Stimulated activated CD8-positive, alpha-beta memory T cell treated with anti-CD3 and anti-CD28 coated beads, Interleukin-4, amount 100 ng/mL, for 4 hours (primary cell): ENCODE measurements at regions not wholly inside any gene's neighbourhood (a gene's known extent, or its start where the extent isn't known, plus 50 kb on each side); places are given as distances from the start of the nearest gene placed in this dataset.
"Not testable (repeated sequence)": the region's sequence is repeated elsewhere in the genome, so short reads cannot be mapped to it uniquely, and the experiment has no call there.

ENCODE experiments used
- DNase-seq, 2 donors: peaks; one replicate each; pipeline ENCODE4 v3.0.0-alpha.2; 2020; ENCODE audit warnings: low read depth in 2 of 2, low spot score in 1 of 2

DNA sequence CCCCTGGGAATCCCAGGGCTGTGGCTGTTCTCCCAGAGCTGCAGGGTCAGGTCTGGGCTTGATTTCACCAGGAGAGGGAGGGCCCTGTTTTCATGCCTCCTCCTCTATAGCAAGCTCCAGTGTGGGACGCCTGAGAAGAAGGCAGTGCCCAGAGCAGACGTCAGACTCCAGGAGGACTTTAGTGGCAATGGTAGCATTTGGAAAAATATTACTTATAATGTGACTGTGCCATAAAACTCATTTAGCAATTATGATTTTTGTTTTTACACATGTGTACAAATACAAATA is 830.2 kb downstream of the TMEM121 start:
- not testable (repeated sequence) for DNase-seq

DNA sequence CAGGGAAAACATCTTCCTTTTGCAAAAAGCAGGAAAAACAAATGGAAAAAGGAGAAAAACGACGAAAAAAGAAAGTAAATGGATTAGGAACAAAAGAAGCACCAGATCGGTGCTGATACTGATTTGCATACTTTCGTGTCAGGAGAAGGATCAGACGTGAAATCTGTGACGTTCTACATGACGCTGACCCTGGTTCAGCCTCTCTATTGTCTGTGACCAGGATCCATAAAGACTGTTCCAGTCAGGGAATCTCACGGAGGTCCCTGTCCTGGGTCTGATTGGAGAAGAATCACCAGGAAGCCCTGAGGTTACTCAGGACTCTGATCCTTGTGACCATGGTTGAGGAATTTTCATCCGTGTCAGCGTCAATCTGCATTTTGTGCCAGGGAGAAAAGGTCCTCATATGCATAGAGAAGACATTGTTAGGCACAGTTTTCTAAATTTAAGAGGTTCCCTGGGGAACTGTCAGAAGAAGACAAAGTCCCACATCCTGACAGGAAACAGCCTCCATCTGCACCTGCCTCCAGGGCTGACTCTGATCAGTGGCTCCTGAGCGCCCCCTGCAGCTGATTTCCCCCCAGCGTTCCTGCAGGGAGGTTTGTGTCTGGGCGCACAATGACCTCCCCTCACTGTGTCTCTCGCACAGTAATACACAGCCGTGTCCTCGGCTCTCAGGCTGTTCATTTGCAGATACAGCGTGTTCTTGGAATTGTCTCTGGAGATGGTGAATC is 832.9 kb downstream of the TMEM121 start:
- DNase-seq: not testable (repeated sequence)

DNA sequence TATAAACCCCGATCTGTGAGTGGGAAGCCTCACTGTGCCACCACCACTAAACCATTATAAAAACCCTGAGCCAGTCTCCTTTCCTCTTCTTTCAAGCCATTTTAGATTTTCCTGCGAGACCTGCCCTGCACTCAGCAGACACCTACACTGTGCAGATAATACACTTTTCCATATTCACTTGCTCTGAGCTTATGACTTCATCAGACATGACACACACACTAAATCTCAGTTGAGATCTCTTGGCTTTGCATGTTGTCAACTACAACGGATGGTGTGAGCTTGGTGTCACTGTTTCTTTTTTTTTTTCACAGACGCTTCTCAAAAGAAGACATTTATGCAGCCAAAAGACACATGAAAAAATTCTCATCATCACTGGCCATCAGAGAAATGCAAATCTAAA is 839.0 kb downstream of the TMEM121 start:
- DNase-seq: not testable (repeated sequence)

DNA sequence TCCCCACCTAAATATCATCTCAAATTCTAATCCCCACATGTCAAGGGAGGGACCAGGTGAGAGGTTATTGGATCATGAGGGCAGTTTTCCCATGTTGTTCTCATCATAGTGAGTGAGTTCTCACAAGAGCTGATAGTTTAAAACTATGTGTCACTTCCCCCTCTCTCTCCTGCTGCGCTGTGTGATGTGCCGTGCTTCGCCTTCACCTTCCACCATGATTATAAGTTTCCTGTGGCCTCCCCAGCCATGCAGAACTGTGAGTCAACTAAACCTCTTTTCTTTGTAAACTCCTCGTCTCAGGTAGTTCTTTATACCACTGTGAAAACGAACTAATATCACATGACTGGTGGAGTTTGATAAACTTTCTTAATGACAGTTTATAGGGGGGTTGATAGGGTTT is 839.5 kb downstream of the TMEM121 start:
- DNase-seq: not testable (repeated sequence)

DNA sequence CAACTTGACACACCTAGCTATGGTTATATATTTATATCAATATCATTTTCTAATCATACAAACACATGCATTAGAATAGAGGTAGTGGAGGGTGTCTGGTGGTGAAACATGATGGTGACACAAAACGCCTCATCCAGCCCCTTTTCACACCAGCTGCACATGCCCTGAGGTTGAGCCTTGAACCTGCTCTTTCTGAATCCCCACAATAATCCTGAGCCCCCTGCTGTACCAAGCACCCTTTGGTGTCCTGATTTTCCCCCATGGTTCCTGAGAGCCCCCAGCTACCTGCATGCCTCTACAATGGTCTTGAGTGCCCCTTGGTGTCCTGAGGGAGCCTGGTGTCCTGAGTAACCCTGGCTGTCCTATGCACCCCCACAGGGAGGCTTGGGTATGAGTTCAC is 840.6 kb downstream of the TMEM121 start:
- DNase-seq: not testable (repeated sequence)

DNA sequence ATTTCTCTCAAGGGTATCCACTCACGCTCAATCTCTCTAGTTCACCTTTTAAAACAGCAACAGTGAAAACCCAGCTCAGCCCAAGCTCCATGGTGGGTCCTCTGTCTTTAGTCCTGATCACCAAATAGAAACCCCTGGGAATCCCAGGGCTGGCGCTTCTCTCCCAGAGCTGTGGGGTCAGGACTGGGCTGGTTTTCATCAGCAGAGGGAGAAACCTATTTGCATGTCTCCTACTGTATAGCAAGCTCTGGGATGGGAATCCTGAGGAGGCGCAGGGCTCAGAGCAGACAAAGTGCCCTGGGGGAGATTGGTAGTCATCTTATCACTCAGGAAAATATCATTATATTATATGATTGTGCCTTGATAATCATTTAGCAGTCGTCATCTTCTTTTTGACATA is 843.1 kb downstream of the TMEM121 start:
- DNase-seq: not testable (repeated sequence)

DNA sequence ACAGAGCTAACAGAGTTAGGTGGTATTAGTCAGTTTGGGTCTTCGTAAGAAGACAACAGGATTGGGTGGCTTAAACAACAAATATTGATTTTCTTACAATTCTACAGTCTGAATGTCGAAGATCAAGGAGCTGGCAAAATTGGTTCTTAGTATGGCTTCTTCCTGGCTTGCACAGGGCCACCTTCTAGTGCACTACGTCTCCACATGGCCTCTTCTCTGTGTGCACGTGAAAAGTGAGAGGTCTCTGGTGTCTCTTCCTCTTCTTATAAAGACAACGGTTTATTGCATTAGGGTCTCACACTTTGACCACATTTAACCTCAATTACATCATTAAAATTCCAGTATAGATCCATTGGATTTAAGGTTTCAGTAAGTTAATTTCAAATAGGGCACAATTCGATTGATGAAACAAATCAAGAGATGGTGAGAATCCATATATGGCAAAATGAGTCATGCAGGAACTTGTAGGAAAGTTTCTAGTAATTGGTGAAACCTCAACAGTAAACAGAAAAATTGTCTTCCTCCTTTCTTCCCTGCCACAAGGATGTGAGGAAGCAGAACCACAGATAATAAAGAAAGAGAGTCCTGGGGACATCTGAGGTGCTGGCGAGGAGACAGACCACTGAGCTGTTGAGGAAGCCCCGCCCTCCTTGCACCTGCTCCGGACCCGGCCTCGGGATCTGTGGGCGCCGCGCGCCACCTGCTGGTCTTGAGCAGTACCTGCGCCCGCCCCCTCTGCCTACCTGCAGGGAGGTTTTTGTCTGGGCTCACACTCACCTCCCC is 846.7 kb downstream of the TMEM121 start:
- peak; percentile 49 to 57 for DNase-seq

DNA sequence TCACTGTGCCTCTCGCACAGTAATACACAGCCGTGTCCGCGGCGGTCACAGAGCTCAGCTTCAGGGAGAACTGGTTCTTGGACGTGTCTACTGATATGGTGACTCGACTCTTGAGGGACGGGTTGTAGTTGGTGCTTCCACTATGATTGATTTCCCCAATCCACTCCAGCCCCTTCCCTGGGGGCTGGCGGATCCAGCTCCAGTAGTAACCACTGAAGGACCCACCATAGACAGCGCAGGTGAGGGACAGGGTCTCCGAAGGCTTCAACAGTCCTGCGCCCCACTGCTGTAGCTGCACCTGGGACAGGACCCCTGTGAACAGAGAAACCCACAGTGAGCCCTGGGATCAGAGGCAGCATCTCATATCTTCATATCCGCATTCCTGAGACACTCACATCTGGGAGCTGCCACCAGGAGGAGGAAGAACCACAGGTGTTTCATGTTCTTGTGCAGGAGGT is 847.3 kb downstream of the TMEM121 start:
- DNase-seq: not testable (repeated sequence)

DNA sequence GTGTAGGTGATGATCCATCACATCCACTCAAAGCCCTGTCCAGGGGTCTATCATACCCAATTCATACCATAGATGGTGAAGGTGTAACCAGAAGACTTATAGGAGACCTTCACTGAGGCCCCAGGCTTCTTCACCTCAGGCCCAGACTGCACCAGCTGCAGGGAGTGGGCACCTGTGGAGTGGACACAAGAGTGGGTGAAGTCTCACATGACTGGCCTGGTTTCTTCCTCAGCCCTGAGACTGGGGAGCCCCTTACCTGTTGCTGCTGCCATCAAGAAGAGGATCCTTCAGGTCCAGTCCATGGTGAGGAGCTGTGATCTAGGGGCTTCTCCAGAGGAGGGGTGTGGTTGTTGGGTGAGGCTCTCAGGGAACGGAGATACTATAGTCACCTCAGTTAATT is 851.0 kb downstream of the TMEM121 start:
- no peak for DNase-seq

DNA sequence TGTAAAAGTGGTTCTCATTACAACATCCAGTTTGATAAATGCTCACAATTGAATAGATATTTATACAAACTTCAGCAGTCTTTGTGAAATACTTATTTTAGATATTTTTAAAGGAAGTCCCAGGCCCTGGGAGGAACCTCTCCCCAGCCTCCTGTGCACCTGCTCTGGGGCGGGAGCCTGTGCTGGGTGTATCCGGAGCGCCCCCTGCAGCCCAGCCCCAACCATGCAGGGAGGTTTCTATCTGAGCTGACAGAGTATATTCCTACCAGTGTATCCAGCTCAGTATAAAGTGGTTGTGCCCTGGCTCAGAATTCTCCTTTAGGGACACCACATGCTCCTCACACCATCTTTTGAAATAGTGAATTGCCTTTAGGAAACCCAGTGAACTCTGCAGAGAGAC is 851.8 kb downstream of the TMEM121 start:
- no peak for DNase-seq

DNA sequence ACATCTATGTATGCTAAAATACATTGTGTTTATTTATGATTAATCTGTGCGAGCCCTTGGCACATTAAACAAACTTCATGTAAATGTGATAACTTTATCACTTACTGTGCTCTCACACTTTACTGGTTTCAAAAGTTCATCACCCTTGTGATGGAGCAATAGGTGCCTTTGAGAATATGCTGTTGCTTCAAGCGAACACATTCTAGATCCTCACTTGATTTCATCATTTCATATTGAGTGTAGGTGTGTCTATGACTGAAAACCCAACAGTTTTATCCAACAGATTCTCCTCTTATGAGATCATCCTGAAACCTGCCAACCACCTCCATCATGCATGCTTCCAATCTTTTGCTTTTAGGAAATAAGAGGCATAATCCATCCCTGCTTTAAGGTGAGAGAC is 854.4 kb downstream of the TMEM121 start:
- DNase-seq: no peak

DNA sequence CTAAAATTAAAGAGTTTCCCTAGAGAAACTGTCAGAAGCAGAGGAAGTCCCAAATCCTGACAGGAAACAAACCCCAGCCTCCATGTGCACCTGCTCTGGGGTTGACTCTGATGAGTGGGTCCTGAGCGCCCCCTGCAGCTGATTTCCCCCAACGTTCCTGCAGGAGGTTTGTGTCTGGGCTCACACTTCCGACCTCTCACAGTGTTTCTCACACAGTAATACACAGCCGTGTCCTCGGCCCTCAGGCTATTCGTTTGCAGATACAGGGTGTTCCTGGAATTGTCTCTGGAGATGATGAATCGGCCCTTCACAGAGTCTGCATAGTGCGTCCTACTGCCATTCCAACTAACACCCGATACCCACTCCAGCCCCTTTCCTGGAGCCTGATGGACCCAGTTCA is 862.8 kb downstream of the TMEM121 start:
- DNase-seq: not testable (repeated sequence)

DNA sequence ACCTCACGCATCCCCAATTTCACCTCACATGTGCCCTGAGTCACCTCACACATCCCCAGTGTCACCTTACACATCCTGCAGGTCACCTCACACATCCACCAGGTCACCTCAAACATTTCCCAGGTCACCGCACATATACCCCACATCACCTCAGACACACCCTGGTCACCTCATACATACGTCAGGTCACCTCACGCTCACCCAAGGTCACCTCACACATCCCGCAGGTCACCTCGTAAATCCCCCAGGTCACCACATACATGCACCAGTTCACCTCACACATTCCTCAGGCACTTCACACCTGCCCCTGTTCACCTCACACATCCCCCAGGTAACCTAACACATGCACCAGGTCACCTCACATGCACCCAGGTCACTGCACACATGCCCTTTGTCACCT is 864.0 kb downstream of the TMEM121 start:
- DNase-seq: no peak

DNA sequence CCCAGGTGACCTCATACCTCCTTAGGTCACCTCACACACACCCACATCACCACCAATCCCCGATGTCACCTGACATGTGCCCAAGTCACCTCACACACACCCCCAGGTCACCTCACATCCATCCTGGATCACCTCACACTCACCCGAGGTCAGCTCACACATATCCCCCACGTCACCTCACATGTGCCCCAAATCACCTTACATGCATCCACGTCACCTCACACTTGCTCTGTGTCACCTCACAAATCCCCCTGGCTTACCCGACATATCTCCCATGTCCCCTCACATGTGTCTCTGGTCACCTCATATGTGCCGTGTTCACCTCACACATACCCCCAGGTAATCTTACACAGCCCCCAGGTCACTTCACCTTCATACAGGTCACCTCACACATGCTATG is 864.6 kb downstream of the TMEM121 start:
- no peak for DNase-seq

DNA sequence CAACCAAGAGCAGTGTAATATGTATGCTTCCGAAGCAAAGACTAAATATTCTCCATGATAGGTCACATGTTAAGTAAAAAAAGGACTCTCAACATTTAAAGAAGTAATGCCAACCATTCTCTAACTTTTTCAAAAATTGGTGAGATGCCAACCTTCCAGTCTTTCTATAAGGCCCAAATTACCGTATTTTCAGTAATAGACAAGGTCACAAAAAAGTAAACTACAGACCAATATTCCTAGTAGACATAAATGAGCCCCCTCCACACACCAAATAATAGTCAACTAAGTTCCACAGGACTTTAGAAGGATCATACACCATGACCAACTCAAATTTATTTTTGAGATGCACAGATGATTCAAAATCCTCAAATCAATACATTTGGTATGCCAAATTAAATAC is 867.4 kb downstream of the TMEM121 start:
- no peak for DNase-seq

DNA sequence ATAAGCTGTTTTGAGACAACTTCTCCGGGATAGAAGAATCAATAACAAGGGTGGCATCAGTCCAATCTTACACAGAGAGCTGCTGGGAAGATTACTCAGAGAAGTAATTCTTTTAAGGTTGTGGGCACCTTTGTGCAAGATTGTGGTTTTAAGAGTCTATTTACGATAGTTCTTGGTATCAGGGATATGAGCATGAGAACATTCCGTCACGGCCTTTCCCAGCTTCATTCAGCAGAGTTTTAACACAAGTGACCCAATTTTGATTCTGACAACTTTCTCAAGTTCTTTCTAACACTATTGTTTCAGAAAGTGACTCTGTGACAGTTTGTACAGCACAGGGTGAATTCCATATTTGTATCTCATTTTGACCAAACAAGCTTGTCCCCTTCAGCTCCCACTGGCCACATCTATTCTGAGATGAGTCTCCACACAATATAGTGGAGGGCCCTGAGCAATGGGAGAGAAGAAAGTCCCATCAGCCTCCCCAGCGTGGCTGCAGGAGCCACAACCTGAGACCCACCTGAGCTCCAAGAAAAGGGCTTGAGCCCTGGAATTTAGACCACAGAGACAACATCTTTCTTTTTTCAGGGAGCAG is 869.2 kb downstream of the TMEM121 start:
- DNase-seq: no peak

DNA sequence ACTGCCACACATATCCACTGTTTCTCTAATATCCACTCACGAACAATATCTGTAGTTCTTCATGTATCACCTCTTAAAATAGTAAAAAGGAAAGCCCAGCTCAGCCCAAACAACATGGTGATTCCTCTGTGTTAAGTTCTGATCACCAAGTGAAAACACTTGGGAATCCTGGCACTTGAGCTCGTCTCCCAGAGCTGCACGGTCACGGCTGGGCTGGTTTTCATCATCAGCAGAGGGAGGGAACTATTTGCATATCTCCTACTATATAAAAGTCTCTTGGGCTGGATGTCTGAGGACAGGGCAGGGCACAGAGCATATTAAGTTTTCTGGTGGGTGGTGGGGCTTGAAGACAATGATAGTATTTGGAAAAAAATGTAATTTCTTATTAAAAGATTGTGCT is 870.6 kb downstream of the TMEM121 start:
- DNase-seq: no peak

DNA sequence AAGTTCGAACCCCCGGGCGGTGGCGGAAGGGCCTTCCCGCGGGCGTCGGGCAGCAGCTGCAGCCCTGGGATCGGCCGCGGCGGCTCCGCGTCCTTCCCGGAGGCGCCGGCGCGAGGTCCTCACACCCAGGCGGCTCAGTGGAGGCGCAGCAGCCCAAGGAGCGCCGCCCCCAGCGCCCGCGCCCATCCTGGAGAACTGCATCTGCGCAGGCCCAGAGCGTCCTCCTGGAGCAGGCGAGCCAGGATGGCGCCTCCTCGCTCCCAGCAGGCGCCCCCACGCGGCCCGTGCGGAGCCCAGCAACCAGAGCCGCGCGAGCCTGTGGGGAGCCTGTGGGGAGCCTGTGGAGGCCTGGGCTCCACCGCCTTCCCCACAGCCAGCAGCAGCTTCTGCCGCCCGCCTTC is 872.5 kb downstream of the TMEM121 start:
- DNase-seq: not testable (repeated sequence)

DNA sequence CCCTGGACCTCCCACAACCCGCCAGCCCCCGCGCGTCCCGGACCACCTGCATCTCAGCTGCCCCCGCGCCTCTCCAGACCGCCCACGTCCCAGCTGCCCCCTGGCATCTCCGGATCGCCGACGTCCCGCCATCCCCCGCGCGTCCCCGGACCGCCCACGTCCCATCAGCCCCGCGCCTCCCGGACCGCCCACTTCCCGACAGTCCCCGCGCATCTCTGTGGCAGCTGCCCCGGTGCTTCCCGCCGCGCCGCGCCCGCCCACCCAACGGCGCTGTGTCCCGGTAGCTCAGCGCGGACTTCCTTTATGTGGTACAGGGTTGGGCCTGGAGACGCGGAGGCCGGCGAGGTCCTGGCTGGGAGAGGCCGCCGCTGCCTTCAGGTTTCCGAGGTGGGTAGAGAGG is 874.9 kb downstream of the TMEM121 start:
- DNase-seq: not testable (repeated sequence)

DNA sequence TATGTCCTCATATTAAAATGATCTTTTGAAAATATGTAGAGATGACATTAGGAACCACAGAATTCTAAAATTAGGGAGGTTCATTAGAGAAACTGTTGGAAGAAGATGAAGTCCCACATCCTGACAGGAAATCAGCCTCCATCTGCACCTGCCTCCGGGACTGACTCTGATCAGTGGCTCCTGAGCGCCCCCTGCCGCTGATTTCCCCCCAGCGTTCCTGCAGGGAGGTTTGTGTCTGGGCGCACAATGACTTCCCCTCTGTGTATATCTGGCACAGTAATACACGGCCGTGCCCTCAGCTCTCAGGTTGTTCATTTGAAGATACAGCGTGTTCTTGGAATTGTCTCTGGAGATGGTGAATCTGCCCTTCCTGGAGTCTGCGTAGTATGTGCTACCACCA is 883.8 kb downstream of the TMEM121 start:
- DNase-seq: not testable (repeated sequence)

DNA sequence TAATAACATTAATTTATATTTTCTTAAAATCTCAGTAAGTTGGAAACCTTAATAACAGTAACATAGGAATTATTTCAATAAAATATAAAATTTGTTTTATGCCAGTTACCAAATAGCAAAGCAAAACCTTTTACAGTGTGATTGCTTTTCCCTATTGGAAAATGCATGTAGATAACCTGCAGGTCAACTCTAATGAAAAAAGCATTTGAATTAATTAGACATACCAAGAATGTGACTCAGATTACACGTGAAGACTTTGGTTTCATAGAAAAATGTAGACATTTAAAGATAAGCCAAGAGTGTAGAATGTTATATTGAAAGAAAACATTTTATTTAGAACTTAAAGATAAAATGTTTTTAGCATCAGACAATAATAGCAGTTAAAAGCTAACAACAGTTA is 888.1 kb downstream of the TMEM121 start:
- DNase-seq: no peak
